Mesendoderm (in vitro differentiated cells): ENCODE measurements at regions not wholly inside any gene's neighbourhood (a gene's known extent, or its start where the extent isn't known, plus 50 kb on each side); places are given as distances from the start of the nearest gene placed in this dataset.
A peak's percentile ranks its signal among the peaks of the same experiment; 100 is the strongest.

Experiments used
- DNase-seq: peaks from one replicate; pipeline ENCODE4 v3.0.0; 2013
- H2AK5ac ChIP-seq: 2 replicates; pipeline ENCODE4 v1.6.1; 2013; ENCODE audit warnings: low read length, inconsistent platforms
- H2BK120ac ChIP-seq: 2 replicates; pipeline ENCODE4 v1.6.1; 2013; ENCODE audit warnings: low read depth, mild to moderate bottlenecking, low read length, moderate library complexity, mixed read lengths
- H2BK15ac ChIP-seq: replicated peaks from 2 replicates; pipeline ENCODE4 v1.6.1; 2013; ENCODE audit warnings: low read depth, mild to moderate bottlenecking, moderate library complexity
- H2BK5ac ChIP-seq: 2 replicates; pipeline ENCODE4 v1.6.1; 2013; ENCODE audit warnings: low read length, inconsistent platforms
- H3K18ac ChIP-seq: 2 replicates; pipeline ENCODE4 v1.6.1; 2013; ENCODE audit warnings: mild to moderate bottlenecking, low read length, mixed read lengths
- H3K23ac ChIP-seq: one replicate; pipeline ENCODE4 v1.6.1; 2013; ENCODE audit warnings: low read length
- H3K27ac ChIP-seq: 2 replicates; pipeline ENCODE4 v1.5.1; 2013; ENCODE audit warnings: low read depth, mild to moderate bottlenecking, inconsistent platforms, low read length, moderate library complexity
- H3K27me3 ChIP-seq: 2 replicates; pipeline ENCODE4 v1.6.1; 2013; ENCODE audit warnings: low read length, control low read depth, mild to moderate bottlenecking, inconsistent platforms; ENCODE audit not compliant: insufficient read depth, poor library complexity
- H3K36me3 ChIP-seq: 2 replicates; pipeline ENCODE4 v1.6.1; 2013; ENCODE audit warnings: low read length, inconsistent platforms; ENCODE audit not compliant: control insufficient read depth, insufficient read depth
- H3K4ac ChIP-seq: one replicate; pipeline ENCODE4 v1.6.1; 2013; ENCODE audit warnings: low read depth, mild to moderate bottlenecking, low read length, moderate library complexity
- H3K4me1 ChIP-seq: 2 replicates; pipeline ENCODE4 v1.6.1; 2013; ENCODE audit warnings: low read depth, low read length, inconsistent platforms; ENCODE audit not compliant: control insufficient read depth
- H3K4me2 ChIP-seq: 2 replicates; pipeline ENCODE4 v1.6.1; 2013; ENCODE audit warnings: low read length
- H3K4me3 ChIP-seq: 2 replicates; pipeline ENCODE4 v1.5.1; 2013; ENCODE audit warnings: mild to moderate bottlenecking, low read length
- H3K56ac ChIP-seq: one replicate; pipeline ENCODE4 v1.6.1; 2013; ENCODE audit warnings: low read length
- H3K79me1 ChIP-seq: 2 replicates; pipeline ENCODE4 v1.6.1; 2013; ENCODE audit warnings: low read length, inconsistent platforms
- H3K79me2 ChIP-seq: 2 replicates; pipeline ENCODE4 v1.6.1; 2013; ENCODE audit warnings: mild to moderate bottlenecking, low read length; ENCODE audit not compliant: control insufficient read depth, insufficient read depth
- H3K9ac ChIP-seq: 2 replicates; pipeline ENCODE4 v1.6.1; 2013; ENCODE audit warnings: low read length, inconsistent platforms
- H4K5ac ChIP-seq: one replicate; pipeline ENCODE4 v1.6.1; 2013; ENCODE audit warnings: low read length
- H4K8ac ChIP-seq: one replicate; pipeline ENCODE4 v1.6.1; 2013; ENCODE audit warnings: low read depth, mild to moderate bottlenecking, control low read depth, low read length, moderate library complexity
- WGBS: extraction: QIAGEN DNeasy Blood & Tissue Kit; methylation state at CpG from one replicate; pipeline ENCODE4 v1.1.7; 2013; ENCODE audit warnings: low lambda C conversion rate, missing lambda C conversion rate; ENCODE audit not compliant: insufficient coverage; ENCODE audit errors: extremely low coverage; 5-methylcytosine and 5-hydroxymethylcytosine counted together

GRCh38 chr9:86858009-86858408, 89.3 kb downstream of the GAS1 start:
- Histone ChIP-seq H4K8ac (no peak overlapping the region), H3K27ac (no peak overlapping the region), H3K9ac (no peak overlapping the region), H2BK120ac (no peak overlapping the region), H3K4me1 (no peaks in the 10 kb centered on the region), H3K79me1 (no peaks in the 10 kb centered on the region), H3K23ac (no peak overlapping the region), H2BK15ac (no peak overlapping the region), H3K4ac (no peak overlapping the region), H4K5ac (no peak overlapping the region), H2AK5ac (no peak overlapping the region), H3K18ac (no peak overlapping the region), H3K36me3 (no peaks in the 10 kb centered on the region), H3K56ac (no peak overlapping the region), H3K4me2 (no peak overlapping the region), H3K27me3 (no peaks in the 10 kb centered on the region), H2BK5ac (no peak overlapping the region), H3K79me2 (no peaks in the 10 kb centered on the region), H3K4me3 (no peak overlapping the region)
- no peak for DNase-seq
- WGBS, result no CpG with 5 or more reads among the region's 1 CpG

GRCh38 chr9:86856259-86856658, 91.0 kb downstream of the GAS1 start:
- Histone ChIP-seq H3K18ac (no peak overlapping the region), H3K79me2 (no peaks in the 10 kb centered on the region), H3K4ac (no peak overlapping the region), H4K8ac (no peak overlapping the region), H2BK120ac (no peak overlapping the region), H2BK15ac (no peak overlapping the region), H3K9ac (no peak overlapping the region), H3K4me1 (no peaks in the 10 kb centered on the region), H4K5ac (no peak overlapping the region), H3K23ac (no peak overlapping the region), H2BK5ac (no peak overlapping the region), H3K27me3 (no peaks in the 10 kb centered on the region), H2AK5ac (no peak overlapping the region), H3K4me3 (no peak overlapping the region), H3K27ac (no peak overlapping the region), H3K4me2 (no peak overlapping the region), H3K56ac (no peak overlapping the region), H3K79me1 (no peaks in the 10 kb centered on the region), H3K36me3 (no peaks in the 10 kb centered on the region)
- WGBS, result no CpG with 5 or more reads among the region's 3 CpGs
- peak; percentile 51 for DNase-seq

- Histone ChIP-seq H2BK120ac (no peak overlapping the region), H4K5ac (no peak overlapping the region), H3K4ac (no peak overlapping the region), H3K18ac (no peak overlapping the region), H3K4me2 (no peak overlapping the region), H3K56ac (no peak overlapping the region), H3K4me3 (no peak overlapping the region), H3K79me2 (no peaks in the 10 kb centered on the region), H3K79me1 (no peaks in the 10 kb centered on the region), H4K8ac (no peak overlapping the region), H3K36me3 (no peaks in the 10 kb centered on the region), H3K23ac (no peak overlapping the region), H3K27ac (no peak overlapping the region), H2AK5ac (no peak overlapping the region), H3K4me1 (no peaks in the 10 kb centered on the region), H2BK5ac (no peak overlapping the region), H3K9ac (no peak overlapping the region), H2BK15ac (no peak overlapping the region), H3K27me3 (no peaks in the 10 kb centered on the region)
- no CpG with 5 or more reads among the region's 5 CpGs for WGBS
- peak; percentile 97 for DNase-seq
Observed at GRCh38 chr9:86854898-86855523, 92.3 kb downstream of the GAS1 start.

GRCh38 chr9:86846656-86847055, 100.7 kb downstream of the GAS1 start:
- DNase-seq, result no peak
- no peak overlapping the region for H2AK5ac ChIP-seq
- no peak overlapping the region for H3K56ac ChIP-seq
- no CpG with 5 or more reads among the region's 5 CpGs for WGBS
- H3K4ac ChIP-seq, result no peak overlapping the region
- no peaks in the 10 kb centered on the region for H3K79me2 ChIP-seq
- no peak overlapping the region for H4K8ac ChIP-seq
- H3K4me1 ChIP-seq, result no peaks in the 10 kb centered on the region
- H3K27ac ChIP-seq, result no peak overlapping the region
- no peaks in the 10 kb centered on the region for H3K27me3 ChIP-seq
- no peaks in the 10 kb centered on the region for H3K36me3 ChIP-seq
- H3K4me3 ChIP-seq, result no peak overlapping the region
- H2BK120ac ChIP-seq, result no peak overlapping the region
- H3K9ac ChIP-seq, result no peak overlapping the region
- H4K5ac ChIP-seq, result no peak overlapping the region
- H2BK15ac ChIP-seq, result no peak overlapping the region
- H2BK5ac ChIP-seq, result no peak overlapping the region
- H3K4me2 ChIP-seq, result no peak overlapping the region
- no peak overlapping the region for H3K18ac ChIP-seq
- no peaks in the 10 kb centered on the region for H3K79me1 ChIP-seq
- no peak overlapping the region for H3K23ac ChIP-seq

- no peak overlapping the region for H3K4me2 ChIP-seq
- H3K27me3 ChIP-seq, result no peaks in the 10 kb centered on the region
- no peak overlapping the region for H3K23ac ChIP-seq
- WGBS, result no CpG with 5 or more reads among the region's 1 CpG
- no peaks in the 10 kb centered on the region for H3K4me1 ChIP-seq
- H3K79me1 ChIP-seq, result no peaks in the 10 kb centered on the region
- no peak overlapping the region for H4K8ac ChIP-seq
- no peak overlapping the region for H3K9ac ChIP-seq
- no peak overlapping the region for H2BK15ac ChIP-seq
- H2AK5ac ChIP-seq, result no peak overlapping the region
- H3K4ac ChIP-seq, result no peak overlapping the region
- no peak overlapping the region for H3K27ac ChIP-seq
- no peak overlapping the region for H4K5ac ChIP-seq
- no peak overlapping the region for H3K18ac ChIP-seq
- no peak overlapping the region for H2BK120ac ChIP-seq
- H3K36me3 ChIP-seq, result no peaks in the 10 kb centered on the region
- H2BK5ac ChIP-seq, result no peak overlapping the region
- H3K79me2 ChIP-seq, result no peaks in the 10 kb centered on the region
- no peak overlapping the region for H3K4me3 ChIP-seq
- no peak for DNase-seq
- H3K56ac ChIP-seq, result no peak overlapping the region
Observed at GRCh38 chr9:86843206-86843605, 104.1 kb downstream of the GAS1 start.

GRCh38 chr9:86842573-86842972, 104.7 kb downstream of the GAS1 start:
- Histone ChIP-seq H3K4me1 (no peaks in the 10 kb centered on the region), H3K27ac (no peak overlapping the region), H3K9ac (no peak overlapping the region), H4K8ac (no peak overlapping the region), H3K79me2 (no peaks in the 10 kb centered on the region), H3K4me3 (no peak overlapping the region), H4K5ac (no peak overlapping the region), H3K56ac (no peak overlapping the region), H2AK5ac (no peak overlapping the region), H3K4ac (no peak overlapping the region), H3K79me1 (no peaks in the 10 kb centered on the region), H3K18ac (no peak overlapping the region), H3K23ac (no peak overlapping the region), H2BK5ac (no peak overlapping the region), H3K27me3 (no peaks in the 10 kb centered on the region), H2BK120ac (no peak overlapping the region), H3K36me3 (no peaks in the 10 kb centered on the region), H2BK15ac (no peak overlapping the region), H3K4me2 (no peak overlapping the region)
- no CpG with 5 or more reads among the region's 6 CpGs for WGBS
- no peak for DNase-seq
